Gastrocnemius medialis (tissue), 4 donors: ENCODE measurements at regions not wholly inside any gene's neighbourhood (a gene's known extent, or its start where the extent isn't known, plus 50 kb on each side); places are given as distances from the start of the nearest gene placed in this dataset.

Source experiments
- POLR2A ChIP-seq, 2 donors: fragments of 450-650 bp; IDR thresholded peaks; one replicate each; pipeline ENCODE4 v1.6.1; 2017; ENCODE audit warnings: antibody characterized with exemption in 2 of 2, mild to moderate bottlenecking in 2 of 2, moderate library complexity in 2 of 2
- TF ChIP-seq, protein P1 (sequence below), 5 experiments: fragments of 450-650 bp in 3 of 5; fragments of 200-600 bp in 2 of 5; sonication (generic) in 2 of 5; IDR thresholded peaks in 4 of 5; conservative IDR thresholded peaks in 1 of 5; 1 replicate in 4 of 5; 2 replicates in 1 of 5; pipeline ENCODE4 v1.5.1; 2016 to 2019; ENCODE audit warnings: antibody characterized with exemption in 5 of 5, mild to moderate bottlenecking in 3 of 5, moderate library complexity in 3 of 5

DNA sequence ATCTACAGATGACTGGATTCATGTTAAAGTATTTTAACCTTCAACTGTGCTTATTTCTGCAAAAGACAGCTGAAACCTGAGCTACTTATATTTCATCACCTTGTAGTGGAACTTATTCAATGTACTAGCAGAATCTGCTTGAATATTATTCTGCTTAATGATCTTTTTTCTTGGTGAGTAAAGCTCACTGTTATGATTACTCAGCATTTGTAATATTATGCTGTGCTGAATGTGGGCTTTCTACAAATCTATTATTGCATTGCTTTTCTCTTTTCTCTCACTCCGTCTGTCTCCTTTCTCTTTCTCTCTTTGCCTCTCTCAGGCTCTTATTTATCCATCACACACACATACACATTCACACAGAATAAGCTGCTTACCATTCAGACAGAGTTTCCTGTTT, 98.7 kb upstream of the TMEM196 start:
- TF ChIP-seq, protein P1, sequence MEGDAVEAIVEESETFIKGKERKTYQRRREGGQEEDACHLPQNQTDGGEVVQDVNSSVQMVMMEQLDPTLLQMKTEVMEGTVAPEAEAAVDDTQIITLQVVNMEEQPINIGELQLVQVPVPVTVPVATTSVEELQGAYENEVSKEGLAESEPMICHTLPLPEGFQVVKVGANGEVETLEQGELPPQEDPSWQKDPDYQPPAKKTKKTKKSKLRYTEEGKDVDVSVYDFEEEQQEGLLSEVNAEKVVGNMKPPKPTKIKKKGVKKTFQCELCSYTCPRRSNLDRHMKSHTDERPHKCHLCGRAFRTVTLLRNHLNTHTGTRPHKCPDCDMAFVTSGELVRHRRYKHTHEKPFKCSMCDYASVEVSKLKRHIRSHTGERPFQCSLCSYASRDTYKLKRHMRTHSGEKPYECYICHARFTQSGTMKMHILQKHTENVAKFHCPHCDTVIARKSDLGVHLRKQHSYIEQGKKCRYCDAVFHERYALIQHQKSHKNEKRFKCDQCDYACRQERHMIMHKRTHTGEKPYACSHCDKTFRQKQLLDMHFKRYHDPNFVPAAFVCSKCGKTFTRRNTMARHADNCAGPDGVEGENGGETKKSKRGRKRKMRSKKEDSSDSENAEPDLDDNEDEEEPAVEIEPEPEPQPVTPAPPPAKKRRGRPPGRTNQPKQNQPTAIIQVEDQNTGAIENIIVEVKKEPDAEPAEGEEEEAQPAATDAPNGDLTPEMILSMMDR (IDR thresholded peaks at IDR 0.05 in 4 of 5, conservative IDR thresholded peaks at IDR 0.05 in 1 of 5): no peak
- no peak for TF ChIP-seq POLR2A (IDR thresholded peaks at IDR 0.05)
